ENCODE measurements at regions not wholly inside any gene's neighbourhood (a gene's known extent, or its start where the extent isn't known, plus 50 kb on each side); places are given as distances from the start of the nearest gene placed in this dataset.

- Mint-ChIP-seq H3K27ac (no peak overlapping the region), H3K27me3 (ENCODE audit: low read depth) (no peaks in the 10 kb centered on the region), H3K4me3 (no peak overlapping the region), H3K9me3 (ENCODE audit: insufficient read depth) (no peaks in the 10 kb centered on the region), H3K4me1 (ENCODE audit: low read depth) (no peaks in the 10 kb centered on the region), H3K36me3 (ENCODE audit: low read depth) (no peaks in the 10 kb centered on the region)
- DNase-seq (no peak), ATAC-seq (no peak)
- ChIA-PET POLR2A (no interaction called here), CTCF (no interaction called here)
Measured at GRCh38 chr2:121038431-121038830, 246.6 kb downstream of the TFCP2L1 start.

GRCh38 chr2:121038891-121039616, 245.9 kb downstream of the TFCP2L1 start:
- no peak overlapping the region for H3K4me3 Mint-ChIP-seq
- H3K36me3 Mint-ChIP-seq (ENCODE audit: low read depth) = no peaks in the 10 kb centered on the region
- no peak for DNase-seq
- no peak for ATAC-seq
- CTCF ChIA-PET = no interaction called here
- H3K9me3 Mint-ChIP-seq (ENCODE audit: insufficient read depth) = no peaks in the 10 kb centered on the region
- no peaks in the 10 kb centered on the region for H3K27me3 Mint-ChIP-seq (ENCODE audit: low read depth)
- H3K27ac Mint-ChIP-seq = no peak overlapping the region
- H3K4me1 Mint-ChIP-seq (ENCODE audit: low read depth) = no peaks in the 10 kb centered on the region
- POLR2A ChIA-PET = no interaction called here

- CTCF ChIA-PET = no interaction called here
- no peak overlapping the region for H3K27ac Mint-ChIP-seq
- no peaks in the 10 kb centered on the region for H3K9me3 Mint-ChIP-seq (ENCODE audit: insufficient read depth)
Measured at GRCh38 chr2:121039679-121040078, 245.3 kb downstream of the TFCP2L1 start.

GRCh38 chr2:121041516-121041915, 243.5 kb downstream of the TFCP2L1 start:
- Mint-ChIP-seq H3K27me3 (ENCODE audit: low read depth) (no peaks in the 10 kb centered on the region), H3K4me3 (no peak overlapping the region), H3K4me1 (ENCODE audit: low read depth) (no peaks in the 10 kb centered on the region), H3K36me3 (ENCODE audit: low read depth) (no peaks in the 10 kb centered on the region), H3K9me3 (ENCODE audit: insufficient read depth) (no peaks in the 10 kb centered on the region), H3K27ac (no peak overlapping the region)
- CTCF ChIA-PET = no interaction called here
- POLR2A ChIA-PET = no interaction called here
- no peak for DNase-seq
- no peak for ATAC-seq

More at GRCh38 chr2:121039679-121040078, 245.3 kb downstream of the TFCP2L1 start:
- no peak overlapping the region for H3K4me3 Mint-ChIP-seq
- ATAC-seq (no peak), DNase-seq (no peak)
- H3K36me3 Mint-ChIP-seq (ENCODE audit: low read depth) = no peaks in the 10 kb centered on the region
- H3K27me3 Mint-ChIP-seq (ENCODE audit: low read depth) = no peaks in the 10 kb centered on the region
- H3K4me1 Mint-ChIP-seq (ENCODE audit: low read depth) = no peaks in the 10 kb centered on the region
- POLR2A ChIA-PET = no interaction called here

- no peak for ATAC-seq
Measured at GRCh38 chr2:121043061-121043826, 241.8 kb downstream of the TFCP2L1 start.

GRCh38 chr2:121043827-121044222, 241.2 kb downstream of the TFCP2L1 start:
- no peaks in the 10 kb centered on the region for H3K36me3 Mint-ChIP-seq (ENCODE audit: low read depth)
- POLR2A ChIA-PET = no interaction called here
- no peak overlapping the region for H3K4me3 Mint-ChIP-seq
- CTCF ChIA-PET = no interaction called here
- H3K4me1 Mint-ChIP-seq (ENCODE audit: low read depth) = no peaks in the 10 kb centered on the region
- no peak overlapping the region for H3K27ac Mint-ChIP-seq
- DNase-seq (no peak), ATAC-seq (no peak)
- H3K27me3 Mint-ChIP-seq (ENCODE audit: low read depth) = no peaks in the 10 kb centered on the region
- H3K9me3 Mint-ChIP-seq (ENCODE audit: insufficient read depth) = no peaks in the 10 kb centered on the region

More at GRCh38 chr2:121043061-121043826, 241.8 kb downstream of the TFCP2L1 start:
- no peak overlapping the region for H3K4me3 Mint-ChIP-seq
- no peak overlapping the region for H3K27ac Mint-ChIP-seq
- no peaks in the 10 kb centered on the region for H3K36me3 Mint-ChIP-seq (ENCODE audit: low read depth)
- H3K9me3 Mint-ChIP-seq (ENCODE audit: insufficient read depth) = no peaks in the 10 kb centered on the region
- POLR2A ChIA-PET = no interaction called here
- CTCF ChIA-PET = no interaction called here
- no peak for DNase-seq
- no peaks in the 10 kb centered on the region for H3K4me1 Mint-ChIP-seq (ENCODE audit: low read depth)
- no peaks in the 10 kb centered on the region for H3K27me3 Mint-ChIP-seq (ENCODE audit: low read depth)

- H3K27me3 Mint-ChIP-seq (ENCODE audit: low read depth) = no peaks in the 10 kb centered on the region
- H3K27ac Mint-ChIP-seq = no peak overlapping the region
- H3K36me3 Mint-ChIP-seq (ENCODE audit: low read depth) = no peaks in the 10 kb centered on the region
- ATAC-seq = no peak
- no peaks in the 10 kb centered on the region for H3K4me1 Mint-ChIP-seq (ENCODE audit: low read depth)
- H3K4me3 Mint-ChIP-seq = no peak overlapping the region
- ChIA-PET CTCF (no interaction called here), POLR2A (no interaction called here)
- no peak for DNase-seq
- H3K9me3 Mint-ChIP-seq (ENCODE audit: insufficient read depth) = no peaks in the 10 kb centered on the region
Measured at GRCh38 chr2:121044412-121044811, 240.6 kb downstream of the TFCP2L1 start.

GRCh38 chr2:121045245-121045644, 239.8 kb downstream of the TFCP2L1 start:
- no peak for ATAC-seq
- no peak overlapping the region for H3K4me3 Mint-ChIP-seq
- no peak for DNase-seq
- CTCF ChIA-PET = no interaction called here
- no peak overlapping the region for H3K27ac Mint-ChIP-seq
- H3K9me3 Mint-ChIP-seq (ENCODE audit: insufficient read depth) = no peaks in the 10 kb centered on the region
- no peaks in the 10 kb centered on the region for H3K27me3 Mint-ChIP-seq (ENCODE audit: low read depth)
- no peaks in the 10 kb centered on the region for H3K4me1 Mint-ChIP-seq (ENCODE audit: low read depth)
- no peaks in the 10 kb centered on the region for H3K36me3 Mint-ChIP-seq (ENCODE audit: low read depth)
- POLR2A ChIA-PET = no interaction called here

- H3K27me3 Mint-ChIP-seq (ENCODE audit: low read depth) = no peaks in the 10 kb centered on the region
- DNase-seq (no peak), ATAC-seq (no peak)
- CTCF ChIA-PET = no interaction called here
- POLR2A ChIA-PET = interaction anchor here (0.7 kb wide), 1 partner anchor 28 kb away, joined by 3 read pairs; no protein-coding TSS in a partner anchor
- no peak overlapping the region for H3K27ac Mint-ChIP-seq
- H3K4me3 Mint-ChIP-seq = no peak overlapping the region
- no peaks in the 10 kb centered on the region for H3K36me3 Mint-ChIP-seq (ENCODE audit: low read depth)
- no peaks in the 10 kb centered on the region for H3K4me1 Mint-ChIP-seq (ENCODE audit: low read depth)
- no peaks in the 10 kb centered on the region for H3K9me3 Mint-ChIP-seq (ENCODE audit: insufficient read depth)
Measured at GRCh38 chr2:121046335-121046734, 238.7 kb downstream of the TFCP2L1 start.

GRCh38 chr2:121047383-121047782, 237.6 kb downstream of the TFCP2L1 start:
- POLR2A ChIA-PET = no interaction called here
- ATAC-seq = no peak
- Mint-ChIP-seq H3K9me3 (ENCODE audit: insufficient read depth) (no peaks in the 10 kb centered on the region), H3K27me3 (ENCODE audit: low read depth) (no peaks in the 10 kb centered on the region), H3K27ac (no peak overlapping the region), H3K36me3 (ENCODE audit: low read depth) (no peaks in the 10 kb centered on the region), H3K4me1 (ENCODE audit: low read depth) (no peaks in the 10 kb centered on the region), H3K4me3 (no peak overlapping the region)
- DNase-seq = no peak
- CTCF ChIA-PET = no interaction called here

- ATAC-seq (no peak), DNase-seq (no peak)
- Mint-ChIP-seq H3K4me3 (no peak overlapping the region), H3K36me3 (ENCODE audit: low read depth) (no peaks in the 10 kb centered on the region), H3K27me3 (ENCODE audit: low read depth) (no peaks in the 10 kb centered on the region), H3K4me1 (ENCODE audit: low read depth) (no peaks in the 10 kb centered on the region), H3K9me3 (ENCODE audit: insufficient read depth) (no peaks in the 10 kb centered on the region), H3K27ac (no peak overlapping the region)
- POLR2A ChIA-PET = no interaction called here
- CTCF ChIA-PET = no interaction called here
Measured at GRCh38 chr2:121049131-121049530, 235.9 kb downstream of the TFCP2L1 start.

- Mint-ChIP-seq H3K4me1 (ENCODE audit: low read depth) (no peaks in the 10 kb centered on the region), H3K4me3 (no peak overlapping the region), H3K27me3 (ENCODE audit: low read depth) (no peaks in the 10 kb centered on the region), H3K36me3 (ENCODE audit: low read depth) (no peaks in the 10 kb centered on the region), H3K9me3 (ENCODE audit: insufficient read depth) (no peaks in the 10 kb centered on the region), H3K27ac (no peak overlapping the region)
- no peak for DNase-seq
- ChIA-PET POLR2A (no interaction called here), CTCF (interaction anchor here (1.7 kb wide), 1 partner anchor 30 kb away, joined by 6 read pairs; no protein-coding TSS in a partner anchor)
- no peak for ATAC-seq
Measured at GRCh38 chr2:121049950-121050585, 234.9 kb downstream of the TFCP2L1 start.
